Ishikawa (cell line): ENCODE measurements at regions not wholly inside any gene's neighbourhood (a gene's known extent, or its start where the extent isn't known, plus 50 kb on each side); places are given as distances from the start of the nearest gene placed in this dataset.

ENCODE experiments used
- EGR1 ChIP-seq: IDR thresholded peaks from 2 replicates; pipeline ENCODE4 v1.6.1; 2012
- EP300 ChIP-seq: IDR thresholded peaks from 2 replicates; pipeline ENCODE4 v1.6.1; 2012; ENCODE audit warnings: borderline replicate concordance
- MAX ChIP-seq: IDR thresholded peaks from 2 replicates; pipeline ENCODE4 v1.6.1; 2012
- NFIC ChIP-seq: IDR thresholded peaks from 2 replicates; pipeline ENCODE4 v1.6.1; 2012
- RAD21 ChIP-seq: IDR thresholded peaks from 2 replicates; pipeline ENCODE4 v1.6.1; 2012; ENCODE audit warnings: low read depth
- REST ChIP-seq: IDR thresholded peaks from 2 replicates; pipeline ENCODE4 v1.6.1; 2012; ENCODE audit warnings: low read depth, mild to moderate bottlenecking
- TAF1 ChIP-seq: IDR thresholded peaks from 2 replicates; pipeline ENCODE4 v1.6.1; 2012; ENCODE audit warnings: low read depth, mild to moderate bottlenecking
- TCF12 ChIP-seq: IDR thresholded peaks from 2 replicates; pipeline ENCODE4 v1.6.1; 2012; ENCODE audit warnings: low read depth

- no peak for TF ChIP-seq NFIC
- no peak for TF ChIP-seq TCF12
- TF ChIP-seq EP300: no peak
- no peak for TF ChIP-seq MAX
- no peak for TF ChIP-seq REST
- no peak for TF ChIP-seq RAD21
- TF ChIP-seq TAF1: no peak
- no peak for TF ChIP-seq EGR1
These were observed 87.0 kb upstream of the STT3B start for GRCh38 chr3:31445701-31446100.
